OCI-LY3 (cell line): ENCODE measurements at regions not wholly inside any gene's neighbourhood (a gene's known extent, or its start where the extent isn't known, plus 50 kb on each side); places are given as distances from the start of the nearest gene placed in this dataset.

Experiments
- H2AFZ ChIP-seq: fragments of 200-600, 300-600 bp; shearing (Covaris generic); 2 replicates; pipeline ENCODE4 v1.6.0; 2014; ENCODE audit warnings: antibody characterized with exemption, low read depth, low read length
- H3K27ac ChIP-seq: fragments of 200-600, 300-600 bp; sonication (generic); 2 replicates; pipeline ENCODE4 v1.5.1; 2014; ENCODE audit warnings: mild to moderate bottlenecking, low read length, moderate library complexity, mixed read lengths
- H3K27me3 ChIP-seq: fragments of 200-600, 300-600 bp; sonication (generic); 2 replicates; pipeline ENCODE4 v1.6.1; 2014; ENCODE audit warnings: low read depth, low read length, mixed read lengths
- H3K36me3 ChIP-seq: fragments of 200-600, 300-600 bp; sonication (generic); replicated peaks from 2 replicates; pipeline ENCODE3; 2014; ENCODE audit warnings: low read depth, low read length, mixed read lengths
- H3K4me1 ChIP-seq: fragments of 300-600, 200-600 bp; sonication (generic); 2 replicates; pipeline ENCODE4 v1.6.1; 2014; ENCODE audit warnings: low read length, mixed read lengths
- H3K4me2 ChIP-seq: fragments of 200-600, 300-600 bp; sonication (generic); 2 replicates; pipeline ENCODE4 v1.6.1; 2014; ENCODE audit warnings: low read length, mixed read lengths
- H3K4me3 ChIP-seq: fragments of 300-600, 200-600 bp; sonication (generic); 2 replicates; pipeline ENCODE4 v1.5.1; 2014; ENCODE audit warnings: antibody characterized with exemption, mild to moderate bottlenecking, low read length, moderate library complexity
- H3K79me2 ChIP-seq: fragments of 300-600, 200-600 bp; shearing (Covaris generic); 2 replicates; pipeline ENCODE4 v1.6.1; 2014; ENCODE audit warnings: mild to moderate bottlenecking, low read length, mixed read lengths
- H3K9ac ChIP-seq: fragments of 300-600, 200-600 bp; shearing (Covaris generic); 2 replicates; pipeline ENCODE4 v1.6.0; 2014; ENCODE audit warnings: mild to moderate bottlenecking, low read length, moderate library complexity
- H3K9me3 ChIP-seq: fragments of 200-600, 300-600 bp; shearing (Covaris generic); 2 replicates; pipeline ENCODE4 v1.6.1; 2014; ENCODE audit warnings: low read length, mixed read lengths; ENCODE audit not compliant: insufficient read depth
- H4K20me1 ChIP-seq: fragments of 200-600, 300-600 bp; sonication (generic); 2 replicates; pipeline ENCODE4 v1.6.1; 2016; ENCODE audit warnings: low read length, mixed read lengths; ENCODE audit not compliant: insufficient read depth
- EZH2phosphoT487 ChIP-seq: fragments of 200-600 bp; shearing (Covaris generic); IDR thresholded peaks from 2 replicates; pipeline ENCODE4 v1.6.1; 2018; ENCODE audit warnings: antibody characterized with exemption, mixed run types, low read depth
- TF ChIP-seq, protein P1 (sequence below): fragments of 200-600, 300-600 bp; sonication (generic); IDR thresholded peaks from 2 replicates; pipeline ENCODE4 v1.5.1; 2014; ENCODE audit warnings: antibody characterized with exemption, low read length, low read depth

DNA sequence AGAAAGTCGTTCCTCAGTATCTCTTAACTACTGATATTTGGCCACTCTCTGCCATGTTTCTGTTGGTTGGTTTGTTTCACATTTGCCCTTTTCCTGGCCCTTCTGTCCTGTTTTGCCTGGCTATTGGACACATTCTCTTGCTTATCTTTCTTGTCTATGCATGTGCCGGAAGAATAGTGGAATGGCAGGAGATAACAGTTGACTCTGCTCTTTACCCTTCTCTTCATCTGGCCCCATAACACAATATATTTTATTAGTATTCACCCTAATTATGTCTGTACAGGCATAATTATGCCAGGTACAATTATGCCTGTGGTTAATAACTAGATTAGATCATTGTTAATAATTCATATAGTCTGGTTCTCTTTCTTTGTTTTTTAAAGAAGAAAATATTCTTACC is 243.5 kb upstream of the LMO3 start:
- Histone ChIP-seq H3K4me2 (no peak overlapping the region), H3K36me3 (no peaks in the 10 kb centered on the region), H4K20me1 (no peaks in the 10 kb centered on the region), H3K27me3 (no peaks in the 10 kb centered on the region), H3K4me1 (no peaks in the 10 kb centered on the region), H2AFZ (no peak overlapping the region), H3K27ac (no peak overlapping the region), H3K4me3 (no peak overlapping the region), H3K79me2 (no peaks in the 10 kb centered on the region), H3K9ac (no peak overlapping the region), H3K9me3 (no peaks in the 10 kb centered on the region)
- TF ChIP-seq, protein P1, sequence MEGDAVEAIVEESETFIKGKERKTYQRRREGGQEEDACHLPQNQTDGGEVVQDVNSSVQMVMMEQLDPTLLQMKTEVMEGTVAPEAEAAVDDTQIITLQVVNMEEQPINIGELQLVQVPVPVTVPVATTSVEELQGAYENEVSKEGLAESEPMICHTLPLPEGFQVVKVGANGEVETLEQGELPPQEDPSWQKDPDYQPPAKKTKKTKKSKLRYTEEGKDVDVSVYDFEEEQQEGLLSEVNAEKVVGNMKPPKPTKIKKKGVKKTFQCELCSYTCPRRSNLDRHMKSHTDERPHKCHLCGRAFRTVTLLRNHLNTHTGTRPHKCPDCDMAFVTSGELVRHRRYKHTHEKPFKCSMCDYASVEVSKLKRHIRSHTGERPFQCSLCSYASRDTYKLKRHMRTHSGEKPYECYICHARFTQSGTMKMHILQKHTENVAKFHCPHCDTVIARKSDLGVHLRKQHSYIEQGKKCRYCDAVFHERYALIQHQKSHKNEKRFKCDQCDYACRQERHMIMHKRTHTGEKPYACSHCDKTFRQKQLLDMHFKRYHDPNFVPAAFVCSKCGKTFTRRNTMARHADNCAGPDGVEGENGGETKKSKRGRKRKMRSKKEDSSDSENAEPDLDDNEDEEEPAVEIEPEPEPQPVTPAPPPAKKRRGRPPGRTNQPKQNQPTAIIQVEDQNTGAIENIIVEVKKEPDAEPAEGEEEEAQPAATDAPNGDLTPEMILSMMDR = no peak
- no peak for TF ChIP-seq EZH2phosphoT487

DNA sequence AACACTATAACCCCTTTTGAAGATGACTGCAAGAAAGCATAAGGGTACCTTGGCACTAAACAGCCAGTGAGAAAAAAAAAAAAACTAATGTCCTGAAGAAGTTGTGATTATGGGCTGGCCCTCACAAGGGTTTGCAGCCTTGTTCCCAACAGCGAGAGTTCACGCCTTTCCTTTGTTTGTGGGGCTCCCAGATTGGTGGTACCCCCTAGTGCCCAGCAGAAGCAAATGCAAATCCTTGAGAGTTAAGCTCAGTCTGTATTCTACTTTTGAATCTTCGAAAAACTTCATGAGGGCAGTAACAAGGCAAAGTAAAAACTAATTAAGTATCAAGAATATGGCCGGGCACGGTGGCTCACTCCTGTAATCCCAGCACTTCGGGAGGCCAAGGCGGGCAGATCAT is 238.9 kb upstream of the LMO3 start:
- no peaks in the 10 kb centered on the region for H3K4me1 ChIP-seq
- H3K27me3 ChIP-seq = no peaks in the 10 kb centered on the region
- H3K4me3 ChIP-seq = no peak overlapping the region
- no peak overlapping the region for H3K27ac ChIP-seq
- H2AFZ ChIP-seq = no peak overlapping the region
- H3K9me3 ChIP-seq = no peaks in the 10 kb centered on the region
- no peaks in the 10 kb centered on the region for H3K36me3 ChIP-seq
- no peak overlapping the region for H3K9ac ChIP-seq
- no peak for TF ChIP-seq EZH2phosphoT487
- TF ChIP-seq, protein P1 = no peak
- H4K20me1 ChIP-seq = no peaks in the 10 kb centered on the region
- H3K79me2 ChIP-seq = no peaks in the 10 kb centered on the region
- no peak overlapping the region for H3K4me2 ChIP-seq

DNA sequence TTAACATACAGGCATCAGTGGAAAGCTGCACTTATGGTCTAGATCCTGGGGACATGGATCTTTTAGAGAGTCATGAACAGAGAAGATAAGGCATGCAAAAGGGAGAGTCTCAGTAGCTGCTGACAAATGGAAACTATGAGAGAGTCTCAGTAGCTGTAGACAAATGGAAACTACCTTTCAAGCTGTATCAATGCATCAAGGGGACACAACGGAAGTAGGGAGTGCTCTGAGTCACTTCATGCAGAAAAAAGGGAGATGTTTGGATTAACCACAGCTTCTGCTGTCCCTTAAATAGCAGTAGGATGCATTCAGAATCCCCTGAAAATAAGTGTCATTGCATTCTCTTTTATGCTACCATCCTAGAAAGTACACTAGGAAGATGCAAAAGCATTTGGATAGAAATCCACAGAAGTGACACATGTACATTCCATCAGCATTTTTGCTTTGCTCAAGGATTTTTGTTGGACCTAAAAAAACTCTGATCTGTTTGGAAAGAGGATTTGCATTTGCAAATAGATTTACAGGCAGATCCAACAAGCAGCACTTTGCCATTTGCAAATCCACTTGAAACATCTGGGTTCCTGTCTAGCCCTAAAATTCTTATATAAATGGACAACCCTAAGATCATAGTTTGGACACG is 227.5 kb upstream of the LMO3 start:
- Histone ChIP-seq H3K4me2 (no peak overlapping the region), H2AFZ (no peak overlapping the region), H4K20me1 (no peaks in the 10 kb centered on the region), H3K4me1 (peaks cover 10% of the 10 kb centered on the region), H3K36me3 (no peaks in the 10 kb centered on the region), H3K9me3 (no peaks in the 10 kb centered on the region), H3K27me3 (no peaks in the 10 kb centered on the region), H3K4me3 (no peak overlapping the region), H3K79me2 (no peaks in the 10 kb centered on the region), H3K27ac (no peak overlapping the region), H3K9ac (no peak overlapping the region)
- TF ChIP-seq, protein P1 = no peak
- TF ChIP-seq EZH2phosphoT487 = no peak

DNA sequence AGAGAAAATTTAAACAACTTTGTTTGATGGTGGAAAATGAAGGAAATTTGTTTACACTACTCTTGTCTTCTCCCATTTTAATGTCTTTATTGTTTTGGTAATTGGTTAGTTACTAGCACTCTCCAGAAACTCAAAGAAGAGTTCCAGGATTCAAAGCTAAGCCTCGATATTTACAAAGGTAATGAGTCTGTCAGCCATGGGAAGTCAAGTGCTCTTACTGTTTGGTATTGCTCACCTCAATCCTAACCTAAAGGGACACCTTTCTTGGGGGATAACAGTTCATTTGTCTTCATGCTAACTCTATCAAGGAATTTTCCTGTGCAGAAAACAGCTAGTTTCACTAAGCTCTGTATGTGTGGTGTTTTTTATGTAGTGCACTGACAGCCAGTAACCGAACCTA is 222.9 kb upstream of the LMO3 start:
- TF ChIP-seq, protein P1 = no peak
- no peak for TF ChIP-seq EZH2phosphoT487
- Histone ChIP-seq H3K27me3 (no peaks in the 10 kb centered on the region), H3K36me3 (no peaks in the 10 kb centered on the region), H3K79me2 (no peaks in the 10 kb centered on the region), H3K4me2 (no peak overlapping the region), H3K4me1 (peaks cover 10% of the 10 kb centered on the region), H3K27ac (no peak overlapping the region), H2AFZ (no peak overlapping the region), H4K20me1 (no peaks in the 10 kb centered on the region), H3K9ac (no peak overlapping the region), H3K9me3 (no peaks in the 10 kb centered on the region), H3K4me3 (no peak overlapping the region)
